Common myeloid progenitor, CD34-positive (primary cell): ENCODE measurements at regions not wholly inside any gene's neighbourhood (a gene's known extent, or its start where the extent isn't known, plus 50 kb on each side); places are given as distances from the start of the nearest gene placed in this dataset.
"Not testable (repeated sequence)": the region's sequence is repeated elsewhere in the genome, so short reads cannot be mapped to it uniquely, and the experiment has no call there.

ENCODE experiments used
- CTCF ChIA-PET: fragments of 350-600 bp; sonication (Branson Sonifier 250); formaldehyde crosslinking; loops from one replicate; lab custom pipeline; 2021; ENCODE audit warnings: antibody characterized with exemption; lab: Charles Lee
- POLR2A ChIA-PET: fragments of 350-600 bp; sonication (Branson Sonifier 250); formaldehyde crosslinking; loops from one replicate; lab custom pipeline; 2021; ENCODE audit warnings: antibody characterized with exemption; lab: Charles Lee
- DNase-seq, 3 donors: peaks; one replicate each; pipeline versions ENCODE4 v3.0.0 to v3.0.0-alpha.2; 2013
- H3K27ac ChIP-seq, 2 experiments: 1 replicate in 1 of 2; 2 replicates in 1 of 2; pipeline ENCODE4 v1.7.0; 2013; ENCODE audit warnings: inconsistent platforms in 2 of 2, low read length in 2 of 2, mild to moderate bottlenecking in 2 of 2, low read depth in 1 of 2, moderate library complexity in 1 of 2; ENCODE audit not compliant: severe bottlenecking in 2 of 2, insufficient read depth in 1 of 2, poor library complexity in 1 of 2
- H3K27me3 ChIP-seq, 5 experiments: replicated peaks in 2 of 5; 1 replicate in 3 of 5; 2 replicates in 2 of 5; pipeline versions ENCODE4 v1.6.1 to v1.7.0; 2013; ENCODE audit warnings: low read length in 4 of 5, mild to moderate bottlenecking in 2 of 5, moderate library complexity in 2 of 5, inconsistent platforms in 1 of 5; ENCODE audit not compliant: insufficient read depth in 5 of 5, control insufficient read depth in 4 of 5
- H3K36me3 ChIP-seq, 4 experiments: 1 replicate in 2 of 4; 2 replicates in 2 of 4; pipeline versions ENCODE4 v1.6.1 to v1.7.0; 2013; ENCODE audit warnings: low read length in 3 of 4, control low read depth in 1 of 4, mild to moderate bottlenecking in 1 of 4; ENCODE audit not compliant: control insufficient read depth in 4 of 4, insufficient read depth in 4 of 4
- H3K4me1 ChIP-seq, 4 experiments: 1 replicate in 3 of 4; 2 replicates in 1 of 4; pipeline versions ENCODE4 v1.6.1 to v1.7.1; 2013; ENCODE audit warnings: low read length in 3 of 4, mild to moderate bottlenecking in 3 of 4, control low read depth in 1 of 4, inconsistent platforms in 1 of 4, moderate library complexity in 1 of 4; ENCODE audit not compliant: control insufficient read depth in 4 of 4, insufficient read depth in 4 of 4; ENCODE audit errors: control extremely low read depth in 1 of 4
- H3K4me3 ChIP-seq, 7 experiments: 1 replicate in 4 of 7; 2 replicates in 3 of 7; pipeline versions ENCODE4 v1.5.1 to v1.7.0; 2013; ENCODE audit warnings: mild to moderate bottlenecking in 7 of 7, low read length in 6 of 7, moderate library complexity in 6 of 7, inconsistent platforms in 2 of 7, low read depth in 2 of 7, control low read depth in 1 of 7; ENCODE audit not compliant: insufficient read depth in 4 of 7, control insufficient read depth in 1 of 7; ENCODE audit errors: extremely low read depth in 1 of 7
- H3K9me3 ChIP-seq, 5 experiments: 1 replicate in 4 of 5; 2 replicates in 1 of 5; pipeline versions ENCODE4 v1.6.1 to v1.7.1; 2013; ENCODE audit warnings: low read length in 4 of 5, mild to moderate bottlenecking in 2 of 5, inconsistent platforms in 1 of 5, low read depth in 1 of 5, moderate library complexity in 1 of 5; ENCODE audit not compliant: control insufficient read depth in 4 of 5, insufficient read depth in 2 of 5; ENCODE audit errors: control extremely low read depth in 1 of 5
- WGBS: methylation state at CpG from one replicate; pipeline ENCODE4 v1.1.5; 2013; ENCODE audit not compliant: insufficient coverage; 5-methylcytosine and 5-hydroxymethylcytosine counted together

DNA sequence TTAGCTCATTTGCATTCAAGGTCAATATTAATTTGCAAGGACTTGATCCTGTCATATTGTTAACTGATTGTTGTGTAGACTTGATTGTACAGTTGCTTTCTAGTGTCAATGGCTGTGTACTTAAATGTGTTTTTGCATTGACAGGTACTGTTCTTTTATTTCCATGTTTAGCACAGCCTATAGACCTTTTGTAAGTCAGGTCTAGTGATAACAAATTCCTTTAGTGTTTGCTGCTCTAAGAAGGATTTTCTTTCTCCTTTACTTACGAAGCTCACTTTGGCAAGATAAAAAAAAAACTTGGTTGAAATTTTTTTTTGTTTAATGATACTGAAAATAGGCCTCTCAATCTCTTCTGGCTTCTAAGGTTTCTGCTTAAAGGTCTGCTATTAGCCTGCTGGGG lies 942.3 kb downstream of the QKI start:
- Histone ChIP-seq H3K9me3 (peaks cover 0 to 21% (median 4%) of the 10 kb centered on the region in 5 experiments), H3K36me3 (no peaks in the 10 kb centered on the region), H3K27ac (no peak overlapping the region), H3K4me1 (no peaks in the 10 kb centered on the region), H3K27me3 (no peaks in the 10 kb centered on the region), H3K4me3 (no peak overlapping the region)
- WGBS: no CpG with 5 or more reads among the region's 1 CpG
- POLR2A ChIA-PET: no interaction called here
- CTCF ChIA-PET: no interaction called here
- no peak for DNase-seq

DNA sequence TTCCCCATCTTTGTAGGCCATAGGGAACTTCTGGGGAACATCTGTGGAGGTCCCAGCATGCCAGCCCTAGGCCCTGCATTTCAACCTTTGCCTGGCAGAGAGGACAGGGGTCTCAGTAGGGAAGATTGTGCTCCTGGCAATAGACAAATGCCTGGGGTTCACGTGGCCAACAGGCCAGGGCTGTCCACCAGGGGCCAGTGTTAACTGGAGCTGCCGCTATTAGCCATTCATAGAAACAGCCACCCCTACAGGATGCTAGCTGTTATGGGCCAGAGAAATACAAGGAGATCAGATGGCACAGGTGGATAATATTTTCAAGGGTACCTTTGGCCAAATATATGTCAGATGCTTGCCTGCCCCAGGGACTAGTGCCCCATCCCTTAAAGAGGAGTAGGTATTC lies 932.9 kb downstream of the QKI start:
- no peak overlapping the region for H3K4me3 ChIP-seq
- ChIA-PET POLR2A (no interaction called here), CTCF (no interaction called here)
- H3K36me3 ChIP-seq: no peaks in the 10 kb centered on the region
- H3K4me1 ChIP-seq: no peaks in the 10 kb centered on the region
- H3K9me3 ChIP-seq: no peaks in the 10 kb centered on the region
- no peak overlapping the region for H3K27ac ChIP-seq
- 77% methylated on average over 2 of the region's 2 CpGs for WGBS
- no peaks in the 10 kb centered on the region for H3K27me3 ChIP-seq
- no peak for DNase-seq

DNA sequence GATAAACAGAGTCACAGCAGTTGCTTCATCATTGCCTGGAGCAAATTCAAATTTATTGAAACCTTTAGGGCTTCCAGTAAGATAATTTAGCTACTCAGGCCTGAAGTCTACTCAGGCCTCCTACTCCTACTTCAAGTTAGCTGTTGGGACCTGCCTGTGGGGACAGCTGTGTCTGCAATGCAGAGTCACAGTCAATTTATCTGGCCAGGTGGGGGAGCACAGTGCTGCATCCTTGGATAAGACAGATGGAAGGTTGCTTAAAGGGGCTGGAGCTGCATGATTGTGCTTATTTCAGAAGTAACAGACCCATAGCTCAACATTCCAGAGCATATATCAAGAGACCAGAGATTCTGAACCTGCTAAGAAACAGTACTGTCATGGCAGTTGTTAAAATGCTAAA lies 932.1 kb downstream of the QKI start:
- Histone ChIP-seq H3K9me3 (no peaks in the 10 kb centered on the region), H3K36me3 (no peaks in the 10 kb centered on the region), H3K27me3 (no peaks in the 10 kb centered on the region), H3K4me1 (no peaks in the 10 kb centered on the region), H3K4me3 (no peak overlapping the region), H3K27ac (no peak overlapping the region)
- POLR2A ChIA-PET: interaction anchor here (0.6 kb wide), 1 partner anchor 33 kb away, joined by 3 read pairs; no protein-coding TSS in a partner anchor
- DNase-seq: no peak
- CTCF ChIA-PET: no interaction called here

DNA sequence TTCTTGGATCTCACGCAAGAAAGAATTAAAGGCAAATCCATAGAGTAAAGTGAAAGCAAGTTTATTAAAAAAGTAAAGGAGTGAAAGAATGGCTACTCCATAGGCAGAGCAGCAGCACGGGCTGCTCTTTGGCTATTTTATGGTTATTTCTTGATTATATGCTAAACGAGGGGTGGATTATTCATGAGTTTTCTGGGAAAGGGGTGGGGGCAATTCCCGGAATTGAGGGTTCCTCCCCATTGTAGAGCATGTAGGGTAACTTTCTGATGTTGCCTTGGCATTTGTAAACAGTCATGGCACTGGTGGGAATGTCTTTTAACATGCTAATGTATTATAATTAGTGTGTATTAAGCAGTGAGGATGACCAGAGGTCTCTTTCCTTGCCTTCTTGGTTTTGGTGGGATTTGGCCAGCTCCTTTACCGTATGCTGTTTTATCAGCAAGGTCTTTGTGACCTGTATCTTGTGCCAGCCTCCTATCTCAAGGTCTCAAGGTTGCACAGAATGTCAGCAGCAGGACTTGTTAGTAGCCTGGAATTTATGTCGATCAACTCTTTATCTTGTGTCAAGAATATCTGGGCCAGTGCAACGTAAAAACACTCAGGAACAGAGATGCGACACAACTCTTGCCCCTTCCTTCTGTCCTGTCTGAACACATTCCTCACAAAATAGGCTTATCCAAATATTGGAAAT lies 931.4 kb downstream of the QKI start:
- WGBS: 88% methylated on average over 5 of the region's 8 CpGs
- CTCF ChIA-PET: no interaction called here
- H3K27ac ChIP-seq: no peak overlapping the region
- POLR2A ChIA-PET: interaction anchor here (0.6 kb wide), 1 partner anchor 33 kb away, joined by 3 read pairs; no protein-coding TSS in a partner anchor
- H3K9me3 ChIP-seq: no peaks in the 10 kb centered on the region
- H3K36me3 ChIP-seq: no peaks in the 10 kb centered on the region
- no peak overlapping the region for H3K4me3 ChIP-seq
- H3K27me3 ChIP-seq: no peaks in the 10 kb centered on the region
- DNase-seq: no peak
- H3K4me1 ChIP-seq: no peaks in the 10 kb centered on the region

DNA sequence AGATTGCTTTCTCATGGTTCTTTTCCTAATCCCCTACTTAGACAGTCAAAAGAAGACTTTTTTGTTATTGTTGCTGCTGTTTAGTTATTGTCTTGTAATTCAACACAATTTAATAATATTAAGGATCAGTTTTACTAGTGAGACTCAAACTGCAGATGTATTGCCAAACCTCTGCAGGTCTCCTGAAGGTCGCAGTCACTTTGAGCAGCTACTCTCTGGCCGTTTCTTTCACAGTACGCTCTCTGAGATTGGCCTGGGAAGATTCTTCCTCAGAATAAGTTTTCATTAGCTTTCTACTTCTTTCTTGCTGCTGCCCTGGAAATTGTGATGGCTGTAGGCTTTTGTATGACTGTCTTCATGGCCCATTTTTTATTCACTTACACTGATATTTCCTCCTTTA lies 930.8 kb downstream of the QKI start:
- ChIA-PET CTCF (no interaction called here), POLR2A (no interaction called here)
- no peaks in the 10 kb centered on the region for H3K4me1 ChIP-seq
- no peaks in the 10 kb centered on the region for H3K9me3 ChIP-seq
- no peak overlapping the region for H3K27ac ChIP-seq
- no peaks in the 10 kb centered on the region for H3K36me3 ChIP-seq
- H3K4me3 ChIP-seq: no peak overlapping the region
- 91% methylated on average over 3 of the region's 3 CpGs for WGBS
- DNase-seq: no peak
- H3K27me3 ChIP-seq: no peaks in the 10 kb centered on the region

DNA sequence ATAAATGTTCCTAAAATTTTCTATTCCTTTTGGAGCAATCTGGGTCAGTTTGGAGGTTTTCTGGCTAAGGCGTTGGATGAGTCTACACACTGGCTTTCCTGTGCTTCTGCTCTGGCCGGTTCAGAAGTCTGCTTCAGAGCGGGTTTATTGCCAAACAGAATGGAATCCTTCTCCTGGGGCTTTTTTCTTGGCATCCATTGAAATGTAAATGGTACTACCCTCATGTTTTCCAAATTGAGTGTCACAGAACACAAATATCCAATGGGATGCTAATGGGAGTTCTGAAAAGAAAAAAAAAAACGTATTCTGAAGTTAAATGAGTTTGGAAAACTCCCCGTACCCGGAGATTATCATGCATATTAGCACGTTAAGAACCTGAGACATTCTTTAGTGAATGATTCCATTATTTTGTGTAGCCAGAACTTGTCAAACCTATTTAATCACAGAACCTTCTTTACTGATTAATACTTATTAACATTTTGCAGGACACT lies 930.3 kb downstream of the QKI start:
- Histone ChIP-seq H3K9me3 (no peaks in the 10 kb centered on the region), H3K27me3 (no peaks in the 10 kb centered on the region), H3K4me3 (no peak overlapping the region), H3K36me3 (no peaks in the 10 kb centered on the region), H3K27ac (no peak overlapping the region), H3K4me1 (no peaks in the 10 kb centered on the region)
- CTCF ChIA-PET: no interaction called here
- no peak for DNase-seq
- POLR2A ChIA-PET: no interaction called here
- WGBS: 56% methylated on average over 4 of the region's 7 CpGs

DNA sequence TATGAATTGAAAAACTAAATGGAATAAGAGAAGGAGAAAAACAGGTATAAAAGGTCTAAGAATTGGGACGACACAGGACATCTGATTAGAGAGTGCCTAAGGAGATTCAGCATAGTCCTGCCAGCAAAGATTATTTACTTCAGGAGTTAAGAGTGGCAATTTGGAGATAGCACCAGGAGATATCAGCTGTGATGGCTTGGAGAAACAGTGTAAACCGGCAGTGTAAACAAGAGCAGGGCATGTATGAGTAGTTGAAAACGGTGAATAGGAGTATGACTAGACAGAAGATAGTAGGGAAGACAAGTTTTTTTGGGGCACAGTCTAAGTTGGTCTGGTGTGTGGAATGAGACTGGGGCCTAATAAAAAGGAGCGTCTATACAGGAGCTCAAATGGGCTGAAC lies 924.9 kb downstream of the QKI start:
- H3K36me3 ChIP-seq, DNase-seq, H3K9me3 ChIP-seq, H3K27me3 ChIP-seq, POLR2A ChIA-PET, H3K4me3 ChIP-seq, CTCF ChIA-PET, H3K4me1 ChIP-seq, H3K27ac ChIP-seq: not testable (repeated sequence)
- no CpG with 5 or more reads among the region's 4 CpGs for WGBS
